Gastroesophageal sphincter (tissue), 3 donors: ENCODE measurements at regions not wholly inside any gene's neighbourhood (a gene's known extent, or its start where the extent isn't known, plus 50 kb on each side); places are given as distances from the start of the nearest gene placed in this dataset.

Source experiments
- CTCF ChIP-seq, 4 experiments: fragments of 200-600 bp in 2 of 4; fragments of 450-650 bp in 2 of 4; sonication (generic) in 1 of 4; IDR thresholded peaks; one replicate each; pipeline ENCODE4 v1.5.1; 2017 to 2019; ENCODE audit warnings: antibody characterized with exemption in 4 of 4, mild to moderate bottlenecking in 2 of 4, moderate library complexity in 2 of 4
- EP300 ChIP-seq: sonication (generic); formaldehyde crosslinking; IDR thresholded peaks from one replicate; pipeline ENCODE4 v1.6.1; 2017; ENCODE audit warnings: antibody characterized with exemption, mild to moderate bottlenecking
- POLR2A ChIP-seq, 2 donors: fragments of 450-650 bp; IDR thresholded peaks; one replicate each; pipeline ENCODE4 v1.6.1; 2017; ENCODE audit warnings: antibody characterized with exemption in 2 of 2, mild to moderate bottlenecking in 2 of 2, moderate library complexity in 1 of 2

- TF ChIP-seq CTCF (IDR thresholded peaks at IDR 0.05) (no peak), EP300 (no peak), POLR2A (IDR thresholded peaks at IDR 0.05) (no peak)
These were observed 175.0 kb upstream of the ARHGEF9 start for GRCh38 chrX:63959975-63960374.
